ENCODE measurements at regions not wholly inside any gene's neighbourhood (a gene's known extent, or its start where the extent isn't known, plus 50 kb on each side); places are given as distances from the start of the nearest gene placed in this dataset.

DNA sequence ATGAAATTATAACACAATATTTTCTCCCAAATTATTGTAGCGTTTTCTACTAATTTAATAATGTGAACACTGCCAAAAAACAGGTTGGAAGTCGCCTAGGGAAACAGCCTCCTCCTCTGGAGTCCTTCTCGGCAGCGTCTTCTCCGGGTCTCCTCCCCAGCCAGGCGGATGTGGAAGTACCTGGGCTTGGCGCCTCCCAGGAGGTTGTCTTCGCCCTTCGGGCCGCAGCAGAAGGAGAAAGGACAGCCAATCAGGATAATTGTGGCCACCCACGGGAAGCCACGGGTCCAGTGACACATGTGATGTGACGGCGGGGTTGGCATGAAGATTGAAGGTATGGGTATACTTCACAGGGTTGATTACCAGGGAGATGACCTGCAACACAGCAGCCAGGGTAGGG lies 491.2 kb downstream of the PYDC2 start:
- TF ChIP-seq, protein P1, sequence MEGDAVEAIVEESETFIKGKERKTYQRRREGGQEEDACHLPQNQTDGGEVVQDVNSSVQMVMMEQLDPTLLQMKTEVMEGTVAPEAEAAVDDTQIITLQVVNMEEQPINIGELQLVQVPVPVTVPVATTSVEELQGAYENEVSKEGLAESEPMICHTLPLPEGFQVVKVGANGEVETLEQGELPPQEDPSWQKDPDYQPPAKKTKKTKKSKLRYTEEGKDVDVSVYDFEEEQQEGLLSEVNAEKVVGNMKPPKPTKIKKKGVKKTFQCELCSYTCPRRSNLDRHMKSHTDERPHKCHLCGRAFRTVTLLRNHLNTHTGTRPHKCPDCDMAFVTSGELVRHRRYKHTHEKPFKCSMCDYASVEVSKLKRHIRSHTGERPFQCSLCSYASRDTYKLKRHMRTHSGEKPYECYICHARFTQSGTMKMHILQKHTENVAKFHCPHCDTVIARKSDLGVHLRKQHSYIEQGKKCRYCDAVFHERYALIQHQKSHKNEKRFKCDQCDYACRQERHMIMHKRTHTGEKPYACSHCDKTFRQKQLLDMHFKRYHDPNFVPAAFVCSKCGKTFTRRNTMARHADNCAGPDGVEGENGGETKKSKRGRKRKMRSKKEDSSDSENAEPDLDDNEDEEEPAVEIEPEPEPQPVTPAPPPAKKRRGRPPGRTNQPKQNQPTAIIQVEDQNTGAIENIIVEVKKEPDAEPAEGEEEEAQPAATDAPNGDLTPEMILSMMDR (IDR thresholded peaks at IDR 0.05; ENCODE audit: insufficient read depth, low read depth, low read length): no peak
- no peak overlapping the region for H3K4me3 ChIP-seq (ENCODE audit: low read depth, low read length)
- DNase-seq (ENCODE audit: low read depth): no peak

DNA sequence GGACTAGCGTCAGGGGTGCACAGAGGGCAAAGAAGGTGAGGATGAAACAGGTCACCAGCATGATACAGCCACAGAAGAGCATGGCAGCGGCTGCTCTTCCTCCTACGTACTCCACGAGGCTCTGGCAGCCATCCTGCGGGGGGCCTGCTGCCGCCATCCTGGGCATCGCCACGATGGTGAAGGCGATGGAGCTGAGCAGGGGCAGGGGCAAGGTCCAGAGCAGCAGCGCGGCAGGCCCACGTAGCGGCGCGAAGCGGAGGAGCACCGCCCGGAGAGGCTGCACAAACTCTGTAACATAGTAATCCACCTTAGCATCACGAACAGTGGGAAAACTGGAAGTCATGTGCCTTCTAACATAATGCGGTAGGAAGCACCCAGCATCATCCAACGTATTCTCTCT lies 491.6 kb downstream of the PYDC2 start:
- no peak for DNase-seq (ENCODE audit: low read depth)
- TF ChIP-seq, protein P1 (IDR thresholded peaks at IDR 0.05; ENCODE audit: insufficient read depth, low read depth, low read length): no peak
- no peak overlapping the region for H3K4me3 ChIP-seq (ENCODE audit: low read depth, low read length)

DNA sequence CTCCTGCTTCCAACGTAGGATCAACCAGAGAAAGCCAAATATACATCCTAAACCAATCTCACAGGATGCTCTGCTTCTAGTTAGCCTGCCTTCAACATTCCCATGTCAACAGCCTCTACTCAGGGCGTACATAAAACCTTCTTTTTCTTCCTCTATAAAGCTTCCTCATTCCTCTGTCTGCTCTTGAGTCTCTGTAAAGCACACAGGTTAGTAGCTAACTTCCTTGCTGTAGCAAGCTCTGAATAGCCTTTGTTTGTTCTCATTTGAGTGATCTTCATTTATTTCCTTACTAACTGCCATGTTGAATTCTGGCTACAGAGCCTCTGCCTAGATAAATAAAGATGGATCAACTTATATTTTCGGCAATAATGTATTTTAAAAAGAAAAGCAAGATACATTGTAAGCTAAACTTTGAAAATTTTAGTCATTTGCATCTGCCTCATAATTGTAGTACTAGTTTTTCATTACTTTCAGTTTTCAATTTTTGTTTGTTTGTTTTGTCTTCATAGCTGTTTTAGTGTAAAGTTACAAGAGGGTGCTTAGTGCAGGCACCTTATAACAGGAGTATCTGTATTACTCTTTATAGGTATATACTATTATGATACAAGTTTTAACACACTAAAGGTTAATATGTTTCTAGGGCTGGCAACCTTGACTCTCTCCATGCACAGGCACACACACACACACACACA lies 498.2 kb downstream of the PYDC2 start:
- TF ChIP-seq, protein P1 (IDR thresholded peaks at IDR 0.05; ENCODE audit: insufficient read depth, low read depth, low read length): no peak
- no peak for DNase-seq (ENCODE audit: low read depth)

DNA sequence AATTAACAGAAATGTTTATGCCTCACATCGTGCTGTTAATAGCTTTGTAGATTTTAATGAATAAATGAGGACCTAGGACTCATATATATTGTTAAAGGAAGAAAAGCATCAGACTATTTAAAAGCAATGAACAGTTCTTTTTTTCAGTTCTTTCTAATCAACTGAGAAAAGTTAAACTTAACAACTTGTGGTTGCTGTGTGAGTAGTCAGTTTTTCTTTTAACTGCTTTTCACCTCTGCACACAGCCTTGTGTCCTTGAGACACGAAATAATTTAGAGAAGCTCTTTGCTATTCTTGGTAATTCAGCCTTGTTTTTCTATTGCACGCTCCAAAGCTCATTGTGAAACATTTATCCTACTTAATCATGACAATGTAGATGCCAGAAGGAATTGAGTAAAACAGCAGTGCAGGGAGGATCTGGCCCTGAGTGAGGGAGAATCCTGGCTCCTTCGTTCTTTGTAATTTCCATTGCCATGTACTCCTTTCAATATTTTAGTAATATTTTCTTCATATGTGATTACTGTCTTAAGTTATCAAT lies 499.0 kb downstream of the PYDC2 start:
- no peak for DNase-seq (ENCODE audit: low read depth)
- H3K4me3 ChIP-seq (ENCODE audit: low read depth, low read length): no peak overlapping the region
- TF ChIP-seq, protein P1 (IDR thresholded peaks at IDR 0.05; ENCODE audit: insufficient read depth, low read depth, low read length): no peak

More for the DNA sequence above, 498.2 kb downstream of the PYDC2 start:
- no peak overlapping the region for H3K4me3 ChIP-seq (ENCODE audit: low read depth, low read length)

DNA sequence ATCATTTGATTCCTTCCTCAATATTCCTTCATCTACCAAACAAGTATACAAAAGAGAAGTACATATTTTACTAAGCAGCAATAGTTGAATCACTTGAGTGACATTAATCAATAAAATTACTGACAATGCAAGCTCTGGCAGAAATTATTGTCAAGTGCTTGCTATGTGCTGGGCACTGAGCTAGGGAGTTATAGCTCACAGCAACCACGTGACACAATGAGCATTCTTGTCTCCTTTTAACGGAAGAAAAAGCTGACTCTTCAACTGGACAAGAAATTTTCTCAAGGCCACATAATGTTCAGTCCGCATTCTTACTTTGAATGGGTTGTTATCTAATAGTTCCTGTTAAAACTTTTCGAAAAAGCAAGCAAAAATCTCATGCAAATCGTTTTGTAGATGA lies 500.1 kb downstream of the PYDC2 start:
- DNase-seq (ENCODE audit: low read depth): no peak
- H3K4me3 ChIP-seq (ENCODE audit: low read depth, low read length): no peak overlapping the region
- TF ChIP-seq, protein P1 (IDR thresholded peaks at IDR 0.05; ENCODE audit: insufficient read depth, low read depth, low read length): no peak

DNA sequence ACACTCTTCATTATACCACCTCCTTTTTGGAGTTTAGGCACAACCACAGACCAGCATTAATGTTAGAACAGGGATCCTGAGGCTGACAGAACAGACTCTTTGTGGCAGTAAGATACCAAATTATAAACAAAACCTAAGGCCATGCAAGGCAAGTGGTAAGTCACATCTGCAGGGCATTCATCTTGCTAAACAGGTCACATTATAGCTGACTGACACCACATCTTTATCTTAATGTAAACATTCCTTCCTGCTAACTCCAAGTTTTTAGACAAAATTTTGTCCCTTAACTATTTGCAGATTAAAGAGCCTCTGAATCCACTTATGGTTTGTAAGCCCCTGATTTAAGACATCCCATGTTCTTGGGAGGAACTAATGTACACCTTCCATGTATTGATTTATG lies 500.6 kb downstream of the PYDC2 start:
- TF ChIP-seq, protein P1 (IDR thresholded peaks at IDR 0.05; ENCODE audit: insufficient read depth, low read depth, low read length): no peak
- no peak overlapping the region for H3K4me3 ChIP-seq (ENCODE audit: low read depth, low read length)
- DNase-seq (ENCODE audit: low read depth): no peak

DNA sequence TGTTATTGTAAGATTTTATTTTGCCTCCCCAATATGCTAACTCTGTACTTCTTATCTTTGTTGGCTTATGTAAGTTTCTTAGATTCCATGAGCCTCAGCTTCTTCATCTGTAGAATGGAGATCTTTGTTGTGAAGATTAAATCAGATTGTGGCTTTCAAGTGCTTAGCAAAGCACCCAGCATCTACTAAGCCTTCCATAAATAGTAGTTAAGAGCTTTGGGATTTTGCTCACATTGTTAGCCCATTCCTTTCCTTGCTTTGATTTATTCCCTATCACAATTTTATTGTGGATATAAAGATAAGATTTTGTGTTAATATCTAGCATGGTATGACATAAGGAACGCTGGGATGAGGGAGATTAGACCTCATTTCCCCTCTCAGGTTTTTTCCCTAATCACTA lies 501.4 kb downstream of the PYDC2 start:
- no peak overlapping the region for H3K4me3 ChIP-seq (ENCODE audit: low read depth, low read length)
- TF ChIP-seq, protein P1 (IDR thresholded peaks at IDR 0.05; ENCODE audit: insufficient read depth, low read depth, low read length): no peak
- DNase-seq (ENCODE audit: low read depth): no peak
